GM12892 (cell line): ENCODE measurements at regions not wholly inside any gene's neighbourhood (a gene's known extent, or its start where the extent isn't known, plus 50 kb on each side); places are given as distances from the start of the nearest gene placed in this dataset.

Experiments
- POLR2A ChIP-seq: IDR thresholded peaks from 2 replicates; pipeline ENCODE4 v1.6.1; 2011; ENCODE audit warnings: low read depth, low read length, control low read depth
- POLR2AphosphoS5 ChIP-seq: IDR thresholded peaks from 2 replicates; pipeline ENCODE4 v1.6.1; 2011; ENCODE audit warnings: low read depth, low read length, control low read depth
- TAF1 ChIP-seq: IDR thresholded peaks from 2 replicates; pipeline ENCODE4 v1.6.1; 2011; ENCODE audit warnings: low read depth, mild to moderate bottlenecking, control low read depth, low read length, borderline replicate concordance

- TF ChIP-seq POLR2A (no peak), POLR2AphosphoS5 (no peak), TAF1 (no peak)
Measured at GRCh38 chr5:4987431-4987830, 152.7 kb upstream of the ADAMTS16 start.
